H9 (cell line): ENCODE measurements at regions not wholly inside any gene's neighbourhood (a gene's known extent, or its start where the extent isn't known, plus 50 kb on each side); places are given as distances from the start of the nearest gene placed in this dataset.

Source experiments
- DNase-seq: peaks from one replicate; pipeline ENCODE4 v3.0.0-alpha.2; 2017
- H2AFZ ChIP-seq: one replicate; pipeline ENCODE4 v1.6.1; 2013; ENCODE audit warnings: mild to moderate bottlenecking, low read length, control low read depth, moderate library complexity
- H2AK5ac ChIP-seq: 2 replicates; pipeline ENCODE4 v1.6.1; 2013; ENCODE audit warnings: low read length, control low read depth, mixed read lengths; ENCODE audit not compliant: insufficient read length
- H2BK120ac ChIP-seq: one replicate; pipeline ENCODE4 v1.6.1; 2013; ENCODE audit warnings: low read depth, mild to moderate bottlenecking, low read length, control low read depth, inconsistent platforms; ENCODE audit not compliant: poor library complexity, severe bottlenecking
- H2BK12ac ChIP-seq: 2 replicates; pipeline ENCODE4 v1.6.1; 2013; ENCODE audit warnings: low read length, control low read depth, mixed read lengths, low read depth; ENCODE audit not compliant: insufficient read length
- H2BK15ac ChIP-seq: 2 replicates; pipeline ENCODE4 v1.6.1; 2013; ENCODE audit warnings: low read depth, low read length, control low read depth
- H2BK20ac ChIP-seq: one replicate; pipeline ENCODE4 v1.6.1; 2013; ENCODE audit warnings: low read depth, mild to moderate bottlenecking, low read length, control low read depth, inconsistent platforms; ENCODE audit not compliant: poor library complexity, severe bottlenecking
- H2BK5ac ChIP-seq: 2 replicates; pipeline ENCODE4 v1.6.1; 2013; ENCODE audit warnings: low read length, control low read depth, mixed read lengths; ENCODE audit not compliant: insufficient read length
- H3K14ac ChIP-seq: 2 replicates; pipeline ENCODE4 v1.6.1; 2013; ENCODE audit warnings: low read length, control low read depth; ENCODE audit not compliant: insufficient read depth
- H3K18ac ChIP-seq: 2 replicates; pipeline ENCODE4 v1.6.1; 2013; ENCODE audit warnings: low read depth, mild to moderate bottlenecking, mixed read lengths, low read length, control low read depth; ENCODE audit not compliant: insufficient read length
- H3K23ac ChIP-seq: 2 replicates; pipeline ENCODE4 v1.6.1; 2013; ENCODE audit warnings: low read length, control low read depth, mixed read lengths, low read depth; ENCODE audit not compliant: insufficient read length
- H3K23me2 ChIP-seq: 2 replicates; pipeline ENCODE4 v1.6.1; 2013; ENCODE audit warnings: low read depth, mild to moderate bottlenecking, mixed read lengths, low read length, control low read depth; ENCODE audit not compliant: insufficient read length, poor library complexity, severe bottlenecking
- H3K27ac ChIP-seq: 2 replicates; pipeline ENCODE4 v1.5.1; 2013; ENCODE audit warnings: low read length, control low read depth, mixed read lengths, low read depth; ENCODE audit not compliant: insufficient read length
- H3K27me3 ChIP-seq: 2 replicates; pipeline ENCODE4 v1.6.1; 2013; ENCODE audit warnings: low read length, control low read depth, inconsistent platforms; ENCODE audit not compliant: insufficient read depth
- H3K4ac ChIP-seq: 2 replicates; pipeline ENCODE4 v1.6.1; 2013; ENCODE audit warnings: low read depth, mild to moderate bottlenecking, control low read depth, inconsistent platforms, low read length, moderate library complexity
- H3K4me1 ChIP-seq: 2 replicates; pipeline ENCODE4 v1.6.1; 2013; ENCODE audit warnings: low read length, control low read depth, inconsistent platforms; ENCODE audit not compliant: insufficient read depth
- H3K4me2 ChIP-seq: 2 replicates; pipeline ENCODE4 v1.6.1; 2013; ENCODE audit warnings: low read length, control low read depth, mixed read lengths; ENCODE audit not compliant: insufficient read length, insufficient read depth
- H3K56ac ChIP-seq: 2 replicates; pipeline ENCODE4 v1.6.1; 2013; ENCODE audit warnings: low read depth, mild to moderate bottlenecking, mixed read lengths, low read length, control low read depth; ENCODE audit not compliant: insufficient read length
- H3K79me1 ChIP-seq: 2 replicates; pipeline ENCODE4 v1.6.1; 2013; ENCODE audit warnings: low read depth, mild to moderate bottlenecking, moderate library complexity, low read length, control low read depth, inconsistent platforms; ENCODE audit not compliant: insufficient read depth, poor library complexity, severe bottlenecking
- H3K79me2 ChIP-seq: 2 replicates; pipeline ENCODE4 v1.6.1; 2013; ENCODE audit warnings: low read length, control low read depth, inconsistent platforms; ENCODE audit not compliant: insufficient read depth
- H3K9ac ChIP-seq: 2 replicates; pipeline ENCODE4 v1.6.1; 2013; ENCODE audit warnings: low read length, control low read depth, mixed read lengths; ENCODE audit not compliant: insufficient read length; ENCODE audit errors: extremely low read depth
- H3K9me3 ChIP-seq: one replicate; pipeline ENCODE4 v1.6.1; 2013; ENCODE audit warnings: low read depth, low read length, inconsistent platforms; ENCODE audit not compliant: control insufficient read depth
- H3T11ph ChIP-seq: one replicate; pipeline ENCODE4 v1.6.1; 2013; ENCODE audit warnings: mild to moderate bottlenecking, low read length, control low read depth, inconsistent platforms
- H4K20me1 ChIP-seq: one replicate; pipeline ENCODE4 v1.6.1; 2013; ENCODE audit not compliant: control insufficient read depth, insufficient read length, insufficient read depth
- H4K5ac ChIP-seq: 2 replicates; pipeline ENCODE4 v1.6.1; 2013; ENCODE audit warnings: low read depth, mild to moderate bottlenecking, mixed read lengths, low read length, control low read depth; ENCODE audit not compliant: insufficient read length
- H4K8ac ChIP-seq: replicated peaks from 2 replicates; pipeline ENCODE4 v1.6.1; 2013; ENCODE audit warnings: low read length, control low read depth, mixed read lengths, low read depth; ENCODE audit not compliant: insufficient read length
- H4K91ac ChIP-seq: 2 replicates; pipeline ENCODE4 v1.6.1; 2013; ENCODE audit warnings: low read depth, mild to moderate bottlenecking, moderate library complexity, mixed read lengths, low read length, control low read depth; ENCODE audit not compliant: insufficient read length
- H3K27ac Mint-ChIP-seq, 3 experiments: 2 replicates in 2 of 3; 3 replicates in 1 of 3; pipeline ENCODE4 v1.8.0; 2020 to 2021; ENCODE audit warnings: mixed read lengths in 3 of 3, mild to moderate bottlenecking in 1 of 3, moderate library complexity in 1 of 3
- H3K27me3 Mint-ChIP-seq: 2 replicates; pipeline ENCODE4 v1.8.0; 2021; ENCODE audit warnings: low read depth, mild to moderate bottlenecking, moderate library complexity, mixed read lengths
- H3K36me3 Mint-ChIP-seq, 3 experiments: 2 replicates in 2 of 3; 3 replicates in 1 of 3; pipeline ENCODE4 v1.8.0; 2020 to 2021; ENCODE audit warnings: low read depth in 3 of 3, mixed read lengths in 3 of 3; ENCODE audit not compliant: insufficient read depth in 1 of 3
- H3K4me1 Mint-ChIP-seq, 2 experiments: 2 replicates each; pipeline ENCODE4 v1.8.0; 2020; ENCODE audit warnings: mixed read lengths in 2 of 2
- H3K4me3 Mint-ChIP-seq, 2 experiments: 2 replicates in 1 of 2; 3 replicates in 1 of 2; pipeline ENCODE4 v1.8.0; 2020 to 2021; ENCODE audit warnings: mild to moderate bottlenecking in 2 of 2, mixed read lengths in 2 of 2, moderate library complexity in 1 of 2
- H3K9me3 Mint-ChIP-seq, 2 experiments: 2 replicates in 1 of 2; 3 replicates in 1 of 2; pipeline ENCODE4 v1.8.0; 2020; ENCODE audit warnings: mild to moderate bottlenecking in 2 of 2, mixed read lengths in 2 of 2, moderate library complexity in 1 of 2
- whole genome bisulfite sequencing: extraction: QIAGEN DNeasy Blood & Tissue Kit; methylation state at CpG from one replicate; pipeline ENCODE4 v1.1.7; 2013; ENCODE audit warnings: missing lambda C conversion rate, low lambda C conversion rate, mixed read lengths; ENCODE audit not compliant: insufficient read length; ENCODE audit errors: extremely low coverage; 5-methylcytosine and 5-hydroxymethylcytosine counted together
- TF ChIP-seq, protein P1 (sequence below): fragments of 200-600 bp; sonication (generic); conservative IDR thresholded peaks from 3 replicates; pipeline ENCODE4 v1.8.0; 2021; ENCODE audit warnings: antibody characterized with exemption, mild to moderate bottlenecking

DNA sequence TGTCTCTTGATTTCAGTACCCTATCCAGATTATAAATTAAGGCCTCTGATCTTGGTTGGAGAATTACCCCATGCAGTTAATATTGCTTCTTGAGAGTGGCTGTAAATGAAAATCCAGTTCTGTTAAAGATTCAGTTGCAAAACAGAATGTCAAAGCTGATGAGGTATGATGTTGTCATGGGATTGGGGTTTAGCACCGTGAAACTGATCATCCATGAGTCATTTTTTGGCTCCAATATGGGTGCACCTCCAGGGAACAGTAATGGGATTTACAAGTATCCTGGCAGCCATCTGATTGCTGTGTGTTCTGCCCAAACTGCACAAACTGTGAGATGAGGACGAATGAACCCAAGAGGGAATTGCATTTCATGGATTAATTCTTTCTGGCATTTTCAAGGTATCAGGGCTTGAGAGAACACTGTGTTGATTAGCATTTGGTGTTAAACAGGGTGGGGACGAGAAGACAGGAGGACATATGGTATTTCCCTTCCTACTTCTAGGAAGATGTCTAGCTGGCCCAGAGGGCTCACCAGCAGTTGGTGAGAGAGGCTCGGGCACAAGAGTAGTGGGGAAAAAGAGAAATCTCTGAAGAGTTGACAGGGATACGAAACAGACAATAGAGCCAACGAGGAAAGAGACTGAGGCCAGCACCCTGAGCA, 214.7 kb downstream of the GAS1 start:
- H3K4me3 Mint-ChIP-seq = no peak overlapping the region
- Histone ChIP-seq H3K79me2 (no peaks in the 10 kb centered on the region), H4K20me1 (no peaks in the 10 kb centered on the region), H3K23me2 (no peaks in the 10 kb centered on the region), H2AFZ (no peak overlapping the region), H3K4ac (no peak overlapping the region), H3K27me3 (no peaks in the 10 kb centered on the region), H3K9ac (no peak overlapping the region), H2BK120ac (no peak overlapping the region), H3K9me3 (no peaks in the 10 kb centered on the region), H3K27ac (no peak overlapping the region), H2BK20ac (no peak overlapping the region), H4K5ac (no peak overlapping the region), H3K4me1 (no peaks in the 10 kb centered on the region), H3K4me2 (no peak overlapping the region), H3K56ac (no peak overlapping the region), H4K91ac (no peak overlapping the region), H2AK5ac (no peak overlapping the region), H4K8ac (no peak overlapping the region), H3K23ac (no peak overlapping the region), H2BK15ac (no peak overlapping the region), H3K18ac (no peak overlapping the region), H3K14ac (no peak overlapping the region), H3T11ph (no peak overlapping the region), H2BK5ac (no peak overlapping the region), H2BK12ac (no peak overlapping the region), H3K79me1 (no peaks in the 10 kb centered on the region)
- no CpG with 5 or more reads among the region's 6 CpGs for WGBS
- H3K36me3 Mint-ChIP-seq = no peaks in the 10 kb centered on the region
- TF ChIP-seq, protein P1, sequence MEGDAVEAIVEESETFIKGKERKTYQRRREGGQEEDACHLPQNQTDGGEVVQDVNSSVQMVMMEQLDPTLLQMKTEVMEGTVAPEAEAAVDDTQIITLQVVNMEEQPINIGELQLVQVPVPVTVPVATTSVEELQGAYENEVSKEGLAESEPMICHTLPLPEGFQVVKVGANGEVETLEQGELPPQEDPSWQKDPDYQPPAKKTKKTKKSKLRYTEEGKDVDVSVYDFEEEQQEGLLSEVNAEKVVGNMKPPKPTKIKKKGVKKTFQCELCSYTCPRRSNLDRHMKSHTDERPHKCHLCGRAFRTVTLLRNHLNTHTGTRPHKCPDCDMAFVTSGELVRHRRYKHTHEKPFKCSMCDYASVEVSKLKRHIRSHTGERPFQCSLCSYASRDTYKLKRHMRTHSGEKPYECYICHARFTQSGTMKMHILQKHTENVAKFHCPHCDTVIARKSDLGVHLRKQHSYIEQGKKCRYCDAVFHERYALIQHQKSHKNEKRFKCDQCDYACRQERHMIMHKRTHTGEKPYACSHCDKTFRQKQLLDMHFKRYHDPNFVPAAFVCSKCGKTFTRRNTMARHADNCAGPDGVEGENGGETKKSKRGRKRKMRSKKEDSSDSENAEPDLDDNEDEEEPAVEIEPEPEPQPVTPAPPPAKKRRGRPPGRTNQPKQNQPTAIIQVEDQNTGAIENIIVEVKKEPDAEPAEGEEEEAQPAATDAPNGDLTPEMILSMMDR = no peak
- peaks cover 0 to 6% of the 10 kb centered on the region in 2 experiments; a peak in 2 of 4 replicates for H3K4me1 Mint-ChIP-seq
- no peaks in the 10 kb centered on the region; the same call in 1 of the 2 replicates for H3K27me3 Mint-ChIP-seq
- no peak for DNase-seq
- H3K9me3 Mint-ChIP-seq = no peaks in the 10 kb centered on the region
- no peak overlapping the region for H3K27ac Mint-ChIP-seq
